ENCODE measurements at regions not wholly inside any gene's neighbourhood (a gene's known extent, or its start where the extent isn't known, plus 50 kb on each side); places are given as distances from the start of the nearest gene placed in this dataset.

- TF ChIP-seq ZFP3 (CRISPR knock-in tag; IDR thresholded peaks at IDR 0.05) (no peak), CSRNP3 (CRISPR knock-in tag; IDR thresholded peaks at IDR 0.05) (no peak), PPARA (CRISPR knock-in tag; IDR thresholded peaks at IDR 0.05; ENCODE audit: borderline replicate concordance) (no peak), TCF4 (CRISPR knock-in tag; IDR thresholded peaks at IDR 0.05; ENCODE audit: borderline replicate concordance) (no peak), POU6F1 (CRISPR knock-in tag; IDR thresholded peaks at IDR 0.05; ENCODE audit: borderline replicate concordance, low read depth) (no peak), OSR1 (CRISPR knock-in tag; IDR thresholded peaks at IDR 0.05) (no peak), ZNF8 (CRISPR knock-in tag; IDR thresholded peaks at IDR 0.05) (no peak)
- no peak for ATAC-seq
Observed at GRCh38 chr4:174147863-174148262, 135.6 kb downstream of the FBXO8 start.

GRCh38 chr4:174144106-174144505, 139.4 kb downstream of the FBXO8 start:
- peak; percentile 78 for ATAC-seq
- TF ChIP-seq CREB5 (CRISPR knock-in tag; IDR thresholded peaks at IDR 0.05; ENCODE audit: low read depth) = no peak
- TF ChIP-seq ISL1 (CRISPR knock-in tag; IDR thresholded peaks at IDR 0.05) = peak; percentile 97
- TF ChIP-seq ARNTL (CRISPR knock-in tag; IDR thresholded peaks at IDR 0.05; ENCODE audit: borderline replicate concordance, low read depth) = no peak
- no peak; the same call in 1 of the 2 replicates for TF ChIP-seq SNAI2 (CRISPR knock-in tag; IDR thresholded peaks at IDR 0.05)
- no peak for TF ChIP-seq RARB (CRISPR knock-in tag; IDR thresholded peaks at IDR 0.05)
- TF ChIP-seq CSRNP3 (CRISPR knock-in tag; IDR thresholded peaks at IDR 0.05) = no peak
- TF ChIP-seq ZNF565 (CRISPR knock-in tag; conservative IDR thresholded peaks at IDR 0.05; ENCODE audit: low read depth) = no peak
- TF ChIP-seq PATZ1 (CRISPR knock-in tag; IDR thresholded peaks at IDR 0.05; ENCODE audit: borderline replicate concordance) = peak; percentile 48; the same call in 1 of the 2 replicates
- peak; percentile 95; the same call in 1 of the 2 replicates for TF ChIP-seq GLIS3 (CRISPR knock-in tag; IDR thresholded peaks at IDR 0.05)
- TF ChIP-seq ZNF8 (CRISPR knock-in tag; IDR thresholded peaks at IDR 0.05) = no peak
- TF ChIP-seq TOX (CRISPR knock-in tag; IDR thresholded peaks at IDR 0.05; ENCODE audit: borderline replicate concordance) = no peak
- no peak for TF ChIP-seq ZFP3 (CRISPR knock-in tag; IDR thresholded peaks at IDR 0.05)
- TF ChIP-seq POU6F1 (CRISPR knock-in tag; IDR thresholded peaks at IDR 0.05; ENCODE audit: borderline replicate concordance, low read depth) = no peak
- TF ChIP-seq ZC3H10 (CRISPR knock-in tag; IDR thresholded peaks at IDR 0.05) = no peak
- TF ChIP-seq CSDC2 (CRISPR knock-in tag; IDR thresholded peaks at IDR 0.05) = no peak
- TF ChIP-seq OSR1 (CRISPR knock-in tag; IDR thresholded peaks at IDR 0.05) = no peak
- TF ChIP-seq BACH2 (CRISPR knock-in tag; IDR thresholded peaks at IDR 0.05; ENCODE audit: borderline replicate concordance) = no peak
- no peak for TF ChIP-seq ZFP30 (CRISPR knock-in tag; IDR thresholded peaks at IDR 0.05)
- peak; percentile 69 for TF ChIP-seq TCF4 (CRISPR knock-in tag; IDR thresholded peaks at IDR 0.05; ENCODE audit: borderline replicate concordance)
- TF ChIP-seq ESRRG (CRISPR knock-in tag; IDR thresholded peaks at IDR 0.05) = no peak
- no peak for TF ChIP-seq PPARA (CRISPR knock-in tag; IDR thresholded peaks at IDR 0.05; ENCODE audit: borderline replicate concordance)
- TF ChIP-seq TSHZ2 (CRISPR knock-in tag; IDR thresholded peaks at IDR 0.05) = peak; percentile 71
- no peak for TF ChIP-seq ZNF70 (CRISPR knock-in tag; IDR thresholded peaks at IDR 0.05)

Data from SK-N-SH treated with all-trans-retinoic acid at 6 μM for 48 hours (cell line).